ENCODE measurements at regions not wholly inside any gene's neighbourhood (a gene's known extent, or its start where the extent isn't known, plus 50 kb on each side); places are given as distances from the start of the nearest gene placed in this dataset.

GRCh38 chr22:44442186-44442815, 55.7 kb downstream of the RTL6 start:
- DNase-seq, result no peak

GRCh38 chr22:44441401-44442185, 56.4 kb downstream of the RTL6 start:
- no peak for DNase-seq

GRCh38 chr22:44440224-44441160, 57.5 kb downstream of the RTL6 start:
- no peak for DNase-seq

GRCh38 chr22:44439356-44440223, 58.4 kb downstream of the RTL6 start:
- no peak for DNase-seq

- DNase-seq, result no peak
Measured at GRCh38 chr22:44438481-44439131, 59.4 kb downstream of the RTL6 start.

GRCh38 chr22:44438056-44438455, 60.0 kb downstream of the RTL6 start:
- no peak for DNase-seq

- no peak for DNase-seq
Measured at GRCh38 chr22:44437216-44438055, 60.6 kb downstream of the RTL6 start.

- DNase-seq, result no peak
Measured at GRCh38 chr22:44436736-44437135, 61.3 kb downstream of the RTL6 start.

- DNase-seq, result no peak
Measured at GRCh38 chr22:44431256-44431655, 66.8 kb downstream of the RTL6 start.

GRCh38 chr22:44430716-44431115, 67.3 kb downstream of the RTL6 start:
- no peak for DNase-seq

- no peak for DNase-seq
Measured at GRCh38 chr22:44429941-44430587, 68.0 kb downstream of the RTL6 start.

- DNase-seq, result no peak
Measured at GRCh38 chr22:44428941-44429830, 68.8 kb downstream of the RTL6 start.

GRCh38 chr22:44427611-44428470, 70.2 kb downstream of the RTL6 start:
- no peak for DNase-seq

- DNase-seq, result no peak
Measured at GRCh38 chr22:44426981-44427380, 71.1 kb downstream of the RTL6 start.

GRCh38 chr22:44425694-44426045, 72.4 kb downstream of the RTL6 start:
- no peak for DNase-seq

GRCh38 chr22:44424867-44425693, 73.0 kb downstream of the RTL6 start:
- DNase-seq, result no peak

- DNase-seq, result no peak
Measured at GRCh38 chr22:44424359-44424682, 73.7 kb downstream of the RTL6 start.

Data from NCI-H1694 treated with DMSO at 0.1 percent for 48 hours (cell line).